ENCODE measurements at regions not wholly inside any gene's neighbourhood (a gene's known extent, or its start where the extent isn't known, plus 50 kb on each side); places are given as distances from the start of the nearest gene placed in this dataset.

GRCh38 chr20:48416002-48416401 lies 411.8 kb downstream of the PREX1 start:
- ATAC-seq: peak; percentile 80
- H3K4me2 ChIP-seq (ENCODE audit: control insufficient read depth, insufficient read depth): no peak overlapping the region
- H3K27me3 ChIP-seq (replicated peaks in 1 of 2; ENCODE audit: control insufficient read depth in 2 of 2, insufficient read depth in 2 of 2, low read length in 1 of 2): no peaks in the 10 kb centered on the region; a peak in 1 of 4 replicates
- H4K20me1 ChIP-seq (ENCODE audit: control insufficient read depth, insufficient read depth): no peaks in the 10 kb centered on the region
- peak; percentile 35 for DNase-seq (ENCODE audit: low read depth, low spot score)
- H3K4me3 ChIP-seq: no peak overlapping the region
- RAD21 ChIA-PET (ENCODE audit: unreplicated experiment): interaction anchor here (0.6 to 1.6 kb wide), 4 partner anchors 16 to 231 kb away, joined by 3 to 5 read pairs (median 3); no protein-coding TSS in a partner anchor
- intact Hi-C loops (cut with micrococcal nuclease; ENCODE audit: unreplicated experiment) (no loop called here), in situ Hi-C loops (cut with MboI) (no loop called here)
- no peak overlapping the region for H2AFZ ChIP-seq (ENCODE audit: control insufficient read depth, low read depth, low read length)
- 30% methylated on average over 5 of the region's 5 CpGs for WGBS (ENCODE audit: insufficient coverage, insufficient replicate concordance, low lambda C conversion rate, missing lambda C conversion rate)
- H3K27ac ChIP-seq (ENCODE audit: control insufficient read depth, insufficient read depth): no peak overlapping the region
- CTCF ChIA-PET: interaction anchor here (1.0 to 1.4 kb wide), 2 partner anchors 204 to 712 kb away, joined by 3 to 9 read pairs; no protein-coding TSS in a partner anchor
- no peaks in the 10 kb centered on the region for H3K36me3 ChIP-seq (ENCODE audit: control insufficient read depth in 2 of 2, insufficient read depth in 2 of 2, low read length in 1 of 2)
- no peaks in the 10 kb centered on the region for H3K9me3 ChIP-seq (replicated peaks; ENCODE audit: control insufficient read depth, insufficient read depth, low read length)
- SMC1A ChIA-PET (ENCODE audit: uncharacterized antibody, unreplicated experiment): interaction anchor here (1.3 to 2.8 kb wide), 3 partner anchors 19 to 205 kb away, joined by 3 to 8 read pairs (median 3); no protein-coding TSS in a partner anchor
- no peaks in the 10 kb centered on the region for H3K79me2 ChIP-seq (ENCODE audit: control insufficient read depth, insufficient read depth, low read length)
- no TSS peak for BruUV-seq (replicated peaks)
- no peaks in the 10 kb centered on the region for H3K4me1 ChIP-seq (ENCODE audit: control insufficient read depth, insufficient read depth, low read length)
- POLR2A ChIA-PET: no interaction called here
- no peak overlapping the region for H3K9ac ChIP-seq (ENCODE audit: control insufficient read depth, insufficient read depth, low read length)
- no peak for FAIRE-seq
- TF ChIP-seq MTA3 (IDR thresholded peaks at IDR 0.05; ENCODE audit: borderline replicate concordance, low read length): no peak
- TF ChIP-seq BCLAF1 (IDR thresholded peaks at IDR 0.05): no peak
- peak; percentile 97 for TF ChIP-seq ATF7 (IDR thresholded peaks at IDR 0.05; ENCODE audit: low read depth)
- TF ChIP-seq NR2C1 (IDR thresholded peaks at IDR 0.05): no peak
- TF ChIP-seq NBN (IDR thresholded peaks at IDR 0.05): peak; percentile 73; the same call in 1 of the 2 replicates
- no peak for TF ChIP-seq TAF1 (IDR thresholded peaks at IDR 0.05; ENCODE audit: borderline replicate concordance, low read depth, low read length)
- no peak for TF ChIP-seq E2F4 (IDR thresholded peaks at IDR 0.05; ENCODE audit: low read depth, low read length)
- no peak for TF ChIP-seq ZBTB33 (IDR thresholded peaks at IDR 0.05)
- no peak for TF ChIP-seq ZBED1 (IDR thresholded peaks at IDR 0.05; ENCODE audit: borderline replicate concordance)
- no peak for TF ChIP-seq E4F1 (IDR thresholded peaks at IDR 0.05; ENCODE audit: borderline replicate concordance, partially characterized antibody)
- no peak for TF ChIP-seq STAT3 (IDR thresholded peaks at IDR 0.05; ENCODE audit: low read depth, low read length)
- TF ChIP-seq MYB (IDR thresholded peaks at IDR 0.05; ENCODE audit: borderline replicate concordance, low read depth, low read length): no peak
- TF ChIP-seq STAT1 (conservative IDR thresholded peaks at IDR 0.05): no peak
- peak; percentile 49 for TF ChIP-seq RELA (IDR thresholded peaks at IDR 0.05; ENCODE audit: borderline replicate concordance, partially characterized antibody)
- peak; percentile 98 for TF ChIP-seq CREB1 (IDR thresholded peaks at IDR 0.05; ENCODE audit: low read depth)
- peak; percentile 89 for TF ChIP-seq JUNB (IDR thresholded peaks at IDR 0.05)
- TF ChIP-seq USF2 (IDR thresholded peaks at IDR 0.05; ENCODE audit: borderline replicate concordance, low read depth, low read length): no peak
